SU-DHL-6 (cell line): ENCODE measurements at regions not wholly inside any gene's neighbourhood (a gene's known extent, or its start where the extent isn't known, plus 50 kb on each side); places are given as distances from the start of the nearest gene placed in this dataset.

Experiments used
- H2AFZ ChIP-seq: fragments of 200-600 bp; sonication (generic); 2 replicates; pipeline ENCODE4 v1.6.1; 2014; ENCODE audit warnings: low read depth, mild to moderate bottlenecking, moderate library complexity, mixed read lengths, antibody characterized with exemption, low read length; ENCODE audit not compliant: severe bottlenecking
- H3F3A ChIP-seq: fragments of 200-600 bp; shearing (Covaris generic); 2 replicates; pipeline ENCODE4 v1.6.0; 2016; ENCODE audit warnings: antibody characterized with exemption, mild to moderate bottlenecking; ENCODE audit not compliant: insufficient read depth
- H3K27ac ChIP-seq: fragments of 200-600 bp; sonication (generic); 2 replicates; pipeline ENCODE4 v1.5.1; 2016; ENCODE audit warnings: low read depth, mild to moderate bottlenecking, low read length, moderate library complexity, mixed read lengths
- H3K27me3 ChIP-seq: fragments of 200-600 bp; sonication (generic), shearing (Covaris generic); 2 replicates; pipeline ENCODE4 v1.6.0; 2014; ENCODE audit warnings: mild to moderate bottlenecking, low read length
- H3K36me3 ChIP-seq: fragments of 200-600 bp; sonication (generic); 2 replicates; pipeline ENCODE4 v1.6.1; 2014; ENCODE audit warnings: mild to moderate bottlenecking, low read length, mixed read lengths
- H3K4me2 ChIP-seq: fragments of 300-600, 200-600 bp; shearing (Covaris generic), sonication (generic); 2 replicates; pipeline ENCODE4 v1.6.0; 2014; ENCODE audit warnings: low read length, low read depth, mild to moderate bottlenecking; ENCODE audit not compliant: poor library complexity, severe bottlenecking
- H3K4me3 ChIP-seq: fragments of 200-600 bp; sonication (generic); 2 replicates; pipeline ENCODE4 v1.5.1; 2014; ENCODE audit warnings: antibody characterized with exemption, low read length, mild to moderate bottlenecking, mixed read lengths; ENCODE audit not compliant: insufficient read depth, poor library complexity, severe bottlenecking
- H3K79me2 ChIP-seq: fragments of 200-600 bp; sonication (generic); 2 replicates; pipeline ENCODE4 v1.6.1; 2014; ENCODE audit warnings: mild to moderate bottlenecking, low read length, moderate library complexity; ENCODE audit not compliant: insufficient read depth
- H3K9ac ChIP-seq: fragments of 200-600 bp; sonication (generic); 2 replicates; pipeline ENCODE4 v1.7.0; 2014; ENCODE audit warnings: mild to moderate bottlenecking, low read length
- H3K9me2 ChIP-seq: fragments of 200-600 bp; sonication (generic); replicated peaks from 2 replicates; pipeline ENCODE4 v1.6.1; 2014; ENCODE audit warnings: low read length; ENCODE audit not compliant: insufficient read depth
- H3K9me3 ChIP-seq: fragments of 200-600 bp; sonication (generic); 2 replicates; pipeline ENCODE4 v1.6.1; 2014; ENCODE audit warnings: low read length, mixed read lengths; ENCODE audit not compliant: insufficient read depth
- H4K20me1 ChIP-seq: fragments of 200-600 bp; sonication (generic); 2 replicates; pipeline ENCODE4 v1.6.1; 2014; ENCODE audit warnings: low read depth, mild to moderate bottlenecking, antibody characterized with exemption, low read length, moderate library complexity, mixed read lengths
- EZH2phosphoT487 ChIP-seq: fragments of 200-600 bp; sonication (generic), shearing (Covaris generic); conservative IDR thresholded peaks from 2 replicates; pipeline ENCODE4 v1.6.1; 2018; ENCODE audit warnings: mild to moderate bottlenecking, antibody characterized with exemption, low read length, moderate library complexity, mixed read lengths
- TF ChIP-seq, protein P1 (sequence below): fragments of 200-600 bp; sonication (generic); IDR thresholded peaks from one replicate; pipeline ENCODE4 v1.5.1; 2017; ENCODE audit warnings: antibody characterized with exemption, mild to moderate bottlenecking, low read length, moderate library complexity; ENCODE audit not compliant: insufficient read depth, poor library complexity, severe bottlenecking

DNA sequence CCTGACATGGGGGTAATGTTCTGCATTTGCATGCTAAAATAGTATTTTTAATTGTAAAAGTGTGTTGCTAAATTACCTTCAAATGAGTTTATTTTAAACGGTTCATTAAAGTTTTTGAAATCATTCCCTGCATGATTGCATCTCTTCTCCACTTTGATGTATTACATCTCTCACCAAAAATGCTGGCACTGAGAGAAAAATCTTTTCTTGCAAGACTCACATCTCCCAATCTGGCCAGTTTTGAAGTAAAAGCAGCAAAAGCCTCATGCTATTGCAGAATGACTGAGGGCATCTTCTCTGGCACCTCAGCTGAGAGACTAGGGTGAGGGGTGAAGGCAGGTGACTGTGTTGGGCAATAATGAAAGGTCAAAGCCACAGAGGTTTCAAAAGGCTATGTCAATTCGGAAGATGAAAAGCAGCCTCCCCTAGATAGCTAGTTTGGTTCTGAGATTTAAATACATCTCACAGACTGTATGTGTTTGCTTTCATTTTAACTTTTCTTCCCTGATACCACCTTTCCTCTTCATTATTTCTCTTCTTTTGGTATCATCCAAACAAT lies 292.2 kb upstream of the RAG2 start:
- Histone ChIP-seq H3K27ac (no peak overlapping the region), H3K79me2 (no peaks in the 10 kb centered on the region), H3K9ac (no peak overlapping the region), H3K27me3 (no peaks in the 10 kb centered on the region), H3K9me2 (no peaks in the 10 kb centered on the region), H3K36me3 (no peaks in the 10 kb centered on the region), H4K20me1 (no peaks in the 10 kb centered on the region), H2AFZ (no peak overlapping the region), H3K4me2 (no peak overlapping the region), H3F3A (no peaks in the 10 kb centered on the region), H3K4me3 (no peak overlapping the region), H3K9me3 (no peaks in the 10 kb centered on the region)
- TF ChIP-seq EZH2phosphoT487, result no peak
- TF ChIP-seq, protein P1, sequence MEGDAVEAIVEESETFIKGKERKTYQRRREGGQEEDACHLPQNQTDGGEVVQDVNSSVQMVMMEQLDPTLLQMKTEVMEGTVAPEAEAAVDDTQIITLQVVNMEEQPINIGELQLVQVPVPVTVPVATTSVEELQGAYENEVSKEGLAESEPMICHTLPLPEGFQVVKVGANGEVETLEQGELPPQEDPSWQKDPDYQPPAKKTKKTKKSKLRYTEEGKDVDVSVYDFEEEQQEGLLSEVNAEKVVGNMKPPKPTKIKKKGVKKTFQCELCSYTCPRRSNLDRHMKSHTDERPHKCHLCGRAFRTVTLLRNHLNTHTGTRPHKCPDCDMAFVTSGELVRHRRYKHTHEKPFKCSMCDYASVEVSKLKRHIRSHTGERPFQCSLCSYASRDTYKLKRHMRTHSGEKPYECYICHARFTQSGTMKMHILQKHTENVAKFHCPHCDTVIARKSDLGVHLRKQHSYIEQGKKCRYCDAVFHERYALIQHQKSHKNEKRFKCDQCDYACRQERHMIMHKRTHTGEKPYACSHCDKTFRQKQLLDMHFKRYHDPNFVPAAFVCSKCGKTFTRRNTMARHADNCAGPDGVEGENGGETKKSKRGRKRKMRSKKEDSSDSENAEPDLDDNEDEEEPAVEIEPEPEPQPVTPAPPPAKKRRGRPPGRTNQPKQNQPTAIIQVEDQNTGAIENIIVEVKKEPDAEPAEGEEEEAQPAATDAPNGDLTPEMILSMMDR, result no peak

DNA sequence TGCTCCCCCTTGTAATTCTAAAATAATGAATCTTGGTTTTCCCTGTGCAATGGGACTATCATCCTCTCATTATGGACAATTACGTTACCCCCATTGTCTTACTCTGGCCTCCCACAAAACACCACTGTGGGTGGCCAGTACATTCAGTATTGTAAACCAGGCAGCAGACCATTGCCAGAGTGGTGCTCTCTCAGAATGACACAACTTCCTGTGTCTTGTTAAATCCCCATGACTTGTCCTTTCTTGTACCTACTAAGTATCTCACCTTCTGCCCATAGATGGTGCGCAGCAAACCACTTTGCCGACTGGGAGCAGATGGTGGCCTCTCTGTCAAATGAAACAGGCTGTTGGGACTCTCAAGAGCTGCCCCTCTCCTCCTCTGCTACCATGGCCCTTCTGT lies 287.1 kb upstream of the RAG2 start:
- H3K27me3 ChIP-seq, result no peaks in the 10 kb centered on the region
- H3K9ac ChIP-seq, result no peak overlapping the region
- no peaks in the 10 kb centered on the region for H3K79me2 ChIP-seq
- H3K4me2 ChIP-seq, result no peak overlapping the region
- no peak for TF ChIP-seq EZH2phosphoT487
- TF ChIP-seq, protein P1, result no peak
- H3K9me2 ChIP-seq, result no peaks in the 10 kb centered on the region
- H4K20me1 ChIP-seq, result no peaks in the 10 kb centered on the region
- no peaks in the 10 kb centered on the region for H3K36me3 ChIP-seq
- H3K9me3 ChIP-seq, result no peaks in the 10 kb centered on the region
- H3K4me3 ChIP-seq, result no peak overlapping the region
- no peak overlapping the region for H3K27ac ChIP-seq
- no peaks in the 10 kb centered on the region for H3F3A ChIP-seq
- H2AFZ ChIP-seq, result no peak overlapping the region

DNA sequence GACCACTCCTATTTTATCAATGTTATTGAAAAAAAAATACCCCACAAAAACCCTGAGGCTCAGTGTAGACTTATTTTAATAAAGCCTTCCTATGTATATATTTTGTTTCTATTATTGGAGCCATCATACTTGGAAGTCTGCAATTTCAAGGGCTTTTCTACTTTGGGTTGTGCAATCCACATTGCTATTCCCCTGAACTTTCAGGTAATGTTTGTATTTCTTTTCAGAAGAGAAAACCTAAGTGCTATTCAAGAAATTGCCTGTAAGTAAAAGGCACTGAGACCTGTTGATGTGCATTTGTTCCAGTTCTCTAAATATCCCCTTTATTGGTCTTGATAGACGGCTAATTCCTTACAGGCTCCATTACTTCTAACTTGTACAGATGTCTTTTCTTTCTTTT lies 280.7 kb upstream of the RAG2 start:
- H3K9me3 ChIP-seq, result no peaks in the 10 kb centered on the region
- TF ChIP-seq, protein P1, result no peak
- TF ChIP-seq EZH2phosphoT487, result no peak
- no peaks in the 10 kb centered on the region for H4K20me1 ChIP-seq
- no peaks in the 10 kb centered on the region for H3F3A ChIP-seq
- H3K79me2 ChIP-seq, result no peaks in the 10 kb centered on the region
- H3K4me2 ChIP-seq, result no peak overlapping the region
- H3K4me3 ChIP-seq, result no peak overlapping the region
- H3K9ac ChIP-seq, result no peak overlapping the region
- no peaks in the 10 kb centered on the region for H3K27me3 ChIP-seq
- H3K36me3 ChIP-seq, result no peaks in the 10 kb centered on the region
- no peak overlapping the region for H3K27ac ChIP-seq
- H3K9me2 ChIP-seq, result no peaks in the 10 kb centered on the region
- no peak overlapping the region for H2AFZ ChIP-seq
